HepG2 (cell line): ENCODE measurements at regions not wholly inside any gene's neighbourhood (a gene's known extent, or its start where the extent isn't known, plus 50 kb on each side); places are given as distances from the start of the nearest gene placed in this dataset.

Experiments used
- EZH2 ChIP-seq: conservative IDR thresholded peaks from 2 replicates; pipeline ENCODE4 v1.6.1; 2012; ENCODE audit warnings: mild to moderate bottlenecking, low read depth, low read length, moderate library complexity
- FOXA3 ChIP-seq: IDR thresholded peaks from 2 replicates; pipeline ENCODE4 v1.6.1; 2016; ENCODE audit warnings: missing genetic modification reagents, missing compliant biosample characterization
- PAF1 ChIP-seq: IDR thresholded peaks from 2 replicates; pipeline ENCODE4 v1.6.1; 2016; ENCODE audit warnings: missing genetic modification reagents, missing compliant biosample characterization
- RXRA ChIP-seq: sonication (generic); formaldehyde crosslinking; IDR thresholded peaks from 2 replicates; pipeline ENCODE4 v1.5.1; 2020; ENCODE audit warnings: missing genetic modification reagents
- ZNF335 ChIP-seq: sonication (generic); formaldehyde crosslinking; IDR thresholded peaks from 2 replicates; pipeline ENCODE4 v1.4.0; 2020; ENCODE audit warnings: missing genetic modification reagents

DNA sequence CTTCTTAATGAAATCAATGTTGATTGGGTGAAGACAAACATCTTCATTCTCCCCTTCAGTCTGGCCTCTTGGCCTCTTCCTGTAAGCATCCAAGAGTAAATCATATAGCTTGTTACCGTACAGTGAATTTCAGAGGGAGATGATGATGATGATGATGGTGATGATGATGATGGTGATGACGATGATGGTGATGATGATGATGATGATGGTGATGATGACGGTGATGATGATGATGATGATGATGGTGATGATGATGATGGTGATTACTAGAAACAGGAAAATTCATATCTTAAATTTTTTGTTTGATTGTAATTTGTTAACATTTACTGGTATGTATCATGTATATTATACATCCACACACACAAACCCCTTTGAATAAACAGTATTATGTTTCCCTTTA lies 256.1 kb upstream of the PLSCR5 start:
- TF ChIP-seq FOXA3 (CRISPR knock-in tag) (no peak), RXRA (no peak), EZH2 (no peak), PAF1 (no peak), ZNF335 (CRISPR knock-in tag) (no peak)
